Osteoblast (primary cell): ENCODE measurements at regions not wholly inside any gene's neighbourhood (a gene's known extent, or its start where the extent isn't known, plus 50 kb on each side); places are given as distances from the start of the nearest gene placed in this dataset.

Source experiments
- DNase-seq: peaks from one replicate; pipeline ENCODE4 v3.0.0; 2011; ENCODE audit warnings: low spot score, mixed read lengths; ENCODE audit not compliant: insufficient read length; ENCODE audit errors: missing footprints
- H2AFZ ChIP-seq: 2 replicates; pipeline ENCODE4 v1.6.0; 2011; ENCODE audit warnings: mild to moderate bottlenecking, low read length
- H3K27ac ChIP-seq: 2 replicates; pipeline ENCODE4 v1.5.1; 2011; ENCODE audit warnings: mild to moderate bottlenecking, low read depth, low read length, moderate library complexity
- H3K27me3 ChIP-seq: 2 replicates; pipeline ENCODE4 v1.6.0; 2012; ENCODE audit warnings: mild to moderate bottlenecking, control low read depth, inconsistent platforms, low read length, moderate library complexity; ENCODE audit not compliant: insufficient read depth
- H3K36me3 ChIP-seq: 2 replicates; pipeline ENCODE4 v1.5.1; 2011; ENCODE audit warnings: mild to moderate bottlenecking, low read length, control low read depth, moderate library complexity; ENCODE audit not compliant: insufficient read depth
- H3K4me1 ChIP-seq: 2 replicates; pipeline ENCODE4 v1.5.1; 2011; ENCODE audit warnings: mild to moderate bottlenecking, low read length, control low read depth, moderate library complexity; ENCODE audit not compliant: insufficient read depth
- H3K4me2 ChIP-seq: 2 replicates; pipeline ENCODE4 v1.6.0; 2011; ENCODE audit warnings: mild to moderate bottlenecking, low read length; ENCODE audit not compliant: insufficient read depth
- H3K4me3 ChIP-seq: fragments of 200-600 bp; sonication (generic); 3 replicates; pipeline ENCODE4 v1.5.1; 2012; ENCODE audit warnings: mild to moderate bottlenecking, low read length, inconsistent platforms; ENCODE audit not compliant: insufficient read depth
- H3K79me2 ChIP-seq: 2 replicates; pipeline ENCODE4 v1.6.0; 2012; ENCODE audit warnings: mild to moderate bottlenecking, low read length, control low read depth, inconsistent platforms; ENCODE audit not compliant: insufficient read depth
- H3K9me3 ChIP-seq: 2 replicates; pipeline ENCODE4 v1.5.1; 2011; ENCODE audit warnings: low read depth, low read length, control low read depth
- H4K20me1 ChIP-seq: 2 replicates; pipeline ENCODE4 v1.6.0; 2012; ENCODE audit warnings: mild to moderate bottlenecking, low read length, control low read depth; ENCODE audit not compliant: insufficient read depth
- CTCF ChIP-seq: IDR thresholded peaks from 2 replicates; pipeline ENCODE4 v1.5.1; 2011; ENCODE audit warnings: mild to moderate bottlenecking, low read depth, low read length, moderate library complexity; ENCODE audit errors: extremely low read depth

- TF ChIP-seq CTCF: no peak
- no peaks in the 10 kb centered on the region for H3K9me3 ChIP-seq
- H3K4me3 ChIP-seq: no peak overlapping the region
- no peaks in the 10 kb centered on the region for H4K20me1 ChIP-seq
- no peak for DNase-seq
- H3K4me2 ChIP-seq: no peak overlapping the region
- H3K4me1 ChIP-seq: no peaks in the 10 kb centered on the region
- H3K79me2 ChIP-seq: no peaks in the 10 kb centered on the region
- no peaks in the 10 kb centered on the region for H3K27me3 ChIP-seq
- no peak overlapping the region for H3K27ac ChIP-seq
- no peaks in the 10 kb centered on the region for H3K36me3 ChIP-seq
- no peak overlapping the region for H2AFZ ChIP-seq
Measured at GRCh38 chr3:81105789-81106488, 655.5 kb downstream of the GBE1 start.

- no peaks in the 10 kb centered on the region for H3K79me2 ChIP-seq
- H4K20me1 ChIP-seq: no peaks in the 10 kb centered on the region
- no peak for TF ChIP-seq CTCF
- H3K4me1 ChIP-seq: no peaks in the 10 kb centered on the region
- no peaks in the 10 kb centered on the region for H3K9me3 ChIP-seq
- H3K36me3 ChIP-seq: no peaks in the 10 kb centered on the region
- H3K27ac ChIP-seq: no peak overlapping the region
- H3K4me2 ChIP-seq: no peak overlapping the region
- DNase-seq: no peak
- no peaks in the 10 kb centered on the region for H3K27me3 ChIP-seq
- no peak overlapping the region for H3K4me3 ChIP-seq
- no peak overlapping the region for H2AFZ ChIP-seq
Measured at GRCh38 chr3:81105206-81105605, 656.2 kb downstream of the GBE1 start.

GRCh38 chr3:81097889-81098288 is 663.6 kb downstream of the GBE1 start:
- Histone ChIP-seq H4K20me1 (no peaks in the 10 kb centered on the region), H3K4me2 (no peak overlapping the region), H2AFZ (no peak overlapping the region), H3K4me1 (no peaks in the 10 kb centered on the region), H3K79me2 (no peaks in the 10 kb centered on the region), H3K36me3 (no peaks in the 10 kb centered on the region), H3K9me3 (no peaks in the 10 kb centered on the region), H3K4me3 (no peak overlapping the region), H3K27me3 (no peaks in the 10 kb centered on the region), H3K27ac (no peak overlapping the region)
- TF ChIP-seq CTCF: no peak
- no peak for DNase-seq

GRCh38 chr3:81095956-81096355 is 665.5 kb downstream of the GBE1 start:
- H3K27ac ChIP-seq: no peak overlapping the region
- H3K4me3 ChIP-seq: no peak overlapping the region
- H4K20me1 ChIP-seq: no peaks in the 10 kb centered on the region
- no peak for DNase-seq
- H2AFZ ChIP-seq: no peak overlapping the region
- no peak overlapping the region for H3K4me2 ChIP-seq
- no peaks in the 10 kb centered on the region for H3K9me3 ChIP-seq
- H3K4me1 ChIP-seq: no peaks in the 10 kb centered on the region
- H3K27me3 ChIP-seq: no peaks in the 10 kb centered on the region
- no peaks in the 10 kb centered on the region for H3K79me2 ChIP-seq
- no peaks in the 10 kb centered on the region for H3K36me3 ChIP-seq
- TF ChIP-seq CTCF: no peak
